K562 (cell line): ENCODE measurements at regions not wholly inside any gene's neighbourhood (a gene's known extent, or its start where the extent isn't known, plus 50 kb on each side); places are given as distances from the start of the nearest gene placed in this dataset.

Source experiments
- CREB1 ChIP-seq, 2 experiments: sonication (generic) in 1 of 2; formaldehyde crosslinking in 1 of 2; IDR thresholded peaks; 2 replicates each; pipeline versions ENCODE4 v1.6.1 to v1.8.0; 2012 to 2022; ENCODE audit warnings: inconsistent platforms in 1 of 2, mild to moderate bottlenecking in 1 of 2, missing genetic modification reagents in 1 of 2, moderate library complexity in 1 of 2
- CREM ChIP-seq: IDR thresholded peaks from 2 replicates; pipeline ENCODE4 v1.6.1; 2014; ENCODE audit warnings: antibody characterized with exemption, low read depth
- KDM1A ChIP-seq, 2 experiments: fragments of 450-650 bp; IDR thresholded peaks; 2 replicates each; pipeline ENCODE4 v1.6.1; 2016; ENCODE audit warnings: mild to moderate bottlenecking in 2 of 2
- MAFG ChIP-seq: fragments of 450-650 bp; conservative IDR thresholded peaks from 2 replicates; pipeline ENCODE4 v1.6.1; 2016; ENCODE audit warnings: missing genetic modification characterization, missing compliant biosample characterization
- MNT ChIP-seq, 2 experiments: fragments of 450-650 bp; conservative IDR thresholded peaks; 2 replicates each; pipeline ENCODE4 v1.6.1; 2017; ENCODE audit warnings: mild to moderate bottlenecking in 2 of 2, moderate library complexity in 2 of 2
- MTA3 ChIP-seq: fragments of 450-650 bp; formaldehyde crosslinking; IDR thresholded peaks from 2 replicates; pipeline ENCODE4 v1.6.1; 2017; ENCODE audit warnings: mild to moderate bottlenecking, borderline replicate concordance
- POLR2A ChIP-seq: fragments of 450-650 bp; conservative IDR thresholded peaks from 2 replicates; pipeline ENCODE4 v1.6.1; 2016
- POLR2B ChIP-seq: fragments of 450-650 bp; IDR thresholded peaks from 2 replicates; pipeline ENCODE4 v1.6.1; 2018; ENCODE audit warnings: low read depth; ENCODE audit not compliant: partially characterized antibody
- RNF2 ChIP-seq: sonication (generic); IDR thresholded peaks from 2 replicates; pipeline ENCODE4 v1.6.1; 2016
- ZC3H11A ChIP-seq: IDR thresholded peaks from 2 replicates; pipeline ENCODE4 v1.6.1; 2012; ENCODE audit warnings: low read depth, low read length, improper control_type of control experiment
- ZFX ChIP-seq: sonication (generic); formaldehyde crosslinking; IDR thresholded peaks from 2 replicates; pipeline ENCODE4 v1.8.0; 2022; ENCODE audit warnings: mild to moderate bottlenecking, missing genetic modification reagents, moderate library complexity
- ZNF232 ChIP-seq: sonication (generic); formaldehyde crosslinking; IDR thresholded peaks from 2 replicates; pipeline ENCODE4 v1.8.0; 2022; ENCODE audit warnings: mild to moderate bottlenecking, missing genetic modification reagents
- TF ChIP-seq, protein P1 (sequence below), 3 experiments: IDR thresholded peaks in 2 of 3; conservative IDR thresholded peaks in 1 of 3; 2 replicates each; pipeline ENCODE4 v1.5.1; 2011 to 2012; ENCODE audit warnings: low read length in 3 of 3, mild to moderate bottlenecking in 3 of 3, control low read depth in 2 of 3, improper control_type of control experiment in 1 of 3, inconsistent platforms in 1 of 3, low read depth in 1 of 3, mixed read lengths in 1 of 3, moderate library complexity in 1 of 3; ENCODE audit not compliant: insufficient read depth in 2 of 3
- TF ChIP-seq, protein P2 (sequence below): fragments of 450-650 bp; IDR thresholded peaks from 2 replicates; pipeline ENCODE4 v1.6.1; 2016; ENCODE audit warnings: borderline replicate concordance

DNA sequence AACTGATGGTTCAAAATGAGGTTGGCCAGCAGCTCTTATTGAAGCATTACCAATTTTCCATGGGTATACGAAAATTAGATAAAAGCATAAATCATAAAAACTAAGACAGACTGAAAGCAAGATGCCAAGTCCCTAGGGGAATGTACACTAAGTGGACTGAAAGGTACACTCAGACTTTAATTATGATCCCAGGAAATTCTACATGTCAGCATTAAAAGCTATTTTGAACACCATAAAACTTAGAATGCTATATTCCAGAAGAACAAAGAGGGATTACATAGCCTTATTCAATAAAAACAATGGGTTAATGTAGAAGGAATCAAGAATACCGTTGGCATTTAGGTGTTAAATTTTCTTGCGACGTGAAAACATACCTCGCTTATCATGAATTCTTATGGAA, 558.5 kb downstream of the LRRIQ3 start:
- TF ChIP-seq ZFX (CRISPR knock-in tag) (no peak), MTA3 (no peak), CREM (no peak), POLR2B (no peak), POLR2A (no peak), RNF2 (no peak), ZC3H11A (no peak), MNT (conservative IDR thresholded peaks at IDR 0.05) (no peak), KDM1A (IDR thresholded peaks at IDR 0.05) (no peak), MAFG (tag) (no peak), CREB1 (IDR thresholded peaks at IDR 0.05) (no peak), CREB1 (CRISPR knock-in tag; IDR thresholded peaks at IDR 0.05) (no peak), ZNF232 (CRISPR knock-in tag) (no peak)
- TF ChIP-seq, protein P1, sequence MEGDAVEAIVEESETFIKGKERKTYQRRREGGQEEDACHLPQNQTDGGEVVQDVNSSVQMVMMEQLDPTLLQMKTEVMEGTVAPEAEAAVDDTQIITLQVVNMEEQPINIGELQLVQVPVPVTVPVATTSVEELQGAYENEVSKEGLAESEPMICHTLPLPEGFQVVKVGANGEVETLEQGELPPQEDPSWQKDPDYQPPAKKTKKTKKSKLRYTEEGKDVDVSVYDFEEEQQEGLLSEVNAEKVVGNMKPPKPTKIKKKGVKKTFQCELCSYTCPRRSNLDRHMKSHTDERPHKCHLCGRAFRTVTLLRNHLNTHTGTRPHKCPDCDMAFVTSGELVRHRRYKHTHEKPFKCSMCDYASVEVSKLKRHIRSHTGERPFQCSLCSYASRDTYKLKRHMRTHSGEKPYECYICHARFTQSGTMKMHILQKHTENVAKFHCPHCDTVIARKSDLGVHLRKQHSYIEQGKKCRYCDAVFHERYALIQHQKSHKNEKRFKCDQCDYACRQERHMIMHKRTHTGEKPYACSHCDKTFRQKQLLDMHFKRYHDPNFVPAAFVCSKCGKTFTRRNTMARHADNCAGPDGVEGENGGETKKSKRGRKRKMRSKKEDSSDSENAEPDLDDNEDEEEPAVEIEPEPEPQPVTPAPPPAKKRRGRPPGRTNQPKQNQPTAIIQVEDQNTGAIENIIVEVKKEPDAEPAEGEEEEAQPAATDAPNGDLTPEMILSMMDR (IDR thresholded peaks at IDR 0.05 in 2 of 3, conservative IDR thresholded peaks at IDR 0.05 in 1 of 3; ENCODE audit: insufficient read depth in 2 of 3, low read depth in 1 of 3, low read length in 3 of 3): no peak
- TF ChIP-seq, protein P2, sequence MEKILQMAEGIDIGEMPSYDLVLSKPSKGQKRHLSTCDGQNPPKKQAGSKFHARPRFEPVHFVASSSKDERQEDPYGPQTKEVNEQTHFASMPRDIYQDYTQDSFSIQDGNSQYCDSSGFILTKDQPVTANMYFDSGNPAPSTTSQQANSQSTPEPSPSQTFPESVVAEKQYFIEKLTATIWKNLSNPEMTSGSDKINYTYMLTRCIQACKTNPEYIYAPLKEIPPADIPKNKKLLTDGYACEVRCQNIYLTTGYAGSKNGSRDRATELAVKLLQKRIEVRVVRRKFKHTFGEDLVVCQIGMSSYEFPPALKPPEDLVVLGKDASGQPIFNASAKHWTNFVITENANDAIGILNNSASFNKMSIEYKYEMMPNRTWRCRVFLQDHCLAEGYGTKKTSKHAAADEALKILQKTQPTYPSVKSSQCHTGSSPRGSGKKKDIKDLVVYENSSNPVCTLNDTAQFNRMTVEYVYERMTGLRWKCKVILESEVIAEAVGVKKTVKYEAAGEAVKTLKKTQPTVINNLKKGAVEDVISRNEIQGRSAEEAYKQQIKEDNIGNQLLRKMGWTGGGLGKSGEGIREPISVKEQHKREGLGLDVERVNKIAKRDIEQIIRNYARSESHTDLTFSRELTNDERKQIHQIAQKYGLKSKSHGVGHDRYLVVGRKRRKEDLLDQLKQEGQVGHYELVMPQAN: no peak
